IMR-90 (cell line): ENCODE measurements at regions not wholly inside any gene's neighbourhood (a gene's known extent, or its start where the extent isn't known, plus 50 kb on each side); places are given as distances from the start of the nearest gene placed in this dataset.

Experiments used
- ATAC-seq: fragments of 200-7000 bp; cut with Tn5 transposase; 2 replicates; pipeline ENCODE4 v1.9.1; 2020; ENCODE audit warnings: low read depth, mild to moderate bottlenecking, moderate library complexity
- BruUV-seq: library from RNA; stranded (reverse); fragments of 400-500 nt; replicated peaks from 2 replicates; lab custom pipeline; 2021; lab: Mats Ljungman, UMichigan
- CTCF ChIA-PET: fragments of 300-600 bp; formaldehyde crosslinking; extraction: SDS; loops from one replicate; lab custom pipeline; 2021; ENCODE audit warnings: antibody characterized with exemption; lab: Yijun Ruan, JAX
- POLR2A ChIA-PET: fragments of 300-600 bp; sonication (Branson Sonifier 250); formaldehyde crosslinking; loops from one replicate; lab custom pipeline; 2022; ENCODE audit warnings: antibody characterized with exemption; ENCODE audit not compliant: unreplicated experiment; lab: Charles Lee
- DNase-seq: peaks from one replicate; pipeline ENCODE4 v3.0.0; 2013
- H2AFZ ChIP-seq: replicated peaks from 2 replicates; pipeline ENCODE3; 2013; ENCODE audit warnings: low read length, mild to moderate bottlenecking; ENCODE audit not compliant: poor library complexity
- H2AK5ac ChIP-seq: 2 replicates; pipeline ENCODE4 v1.6.1; 2013; ENCODE audit warnings: low read depth, low read length, inconsistent platforms
- H2AK9ac ChIP-seq: replicated peaks from 2 replicates; pipeline ENCODE3; 2013; ENCODE audit warnings: mild to moderate bottlenecking, low read depth, low read length, moderate library complexity; ENCODE audit not compliant: poor library complexity
- H2BK120ac ChIP-seq: 2 replicates; pipeline ENCODE4 v1.6.1; 2013; ENCODE audit warnings: low read depth, low read length, inconsistent platforms
- H2BK15ac ChIP-seq: 3 replicates; pipeline ENCODE4 v1.6.1; 2013; ENCODE audit warnings: low read depth, low read length, inconsistent platforms
- H2BK20ac ChIP-seq: 2 replicates; pipeline ENCODE4 v1.6.1; 2013; ENCODE audit warnings: low read depth, mild to moderate bottlenecking, inconsistent platforms, low read length, moderate library complexity
- H2BK5ac ChIP-seq: 2 replicates; pipeline ENCODE4 v1.6.1; 2013; ENCODE audit warnings: mild to moderate bottlenecking, low read depth, low read length, inconsistent platforms; ENCODE audit not compliant: poor library complexity, severe bottlenecking
- H3K14ac ChIP-seq: replicated peaks from 2 replicates; pipeline ENCODE4 v1.6.1; 2013; ENCODE audit warnings: low read depth, low read length, inconsistent platforms
- H3K18ac ChIP-seq: 2 replicates; pipeline ENCODE4 v1.6.1; 2013; ENCODE audit warnings: low read depth, low read length, control low read depth
- H3K23ac ChIP-seq: 2 replicates; pipeline ENCODE4 v1.6.1; 2013; ENCODE audit warnings: low read depth, low read length, inconsistent platforms
- H3K27ac ChIP-seq: 2 replicates; pipeline ENCODE4 v1.5.1; 2013; ENCODE audit warnings: mild to moderate bottlenecking, control low read depth, low read length; ENCODE audit not compliant: insufficient read depth
- H3K27me3 ChIP-seq: 2 replicates; pipeline ENCODE4 v1.6.1; 2013; ENCODE audit warnings: low read length; ENCODE audit not compliant: control insufficient read depth, insufficient read depth
- H3K36me3 ChIP-seq: 2 replicates; pipeline ENCODE4 v1.6.1; 2013; ENCODE audit warnings: low read length, mixed read lengths; ENCODE audit not compliant: control insufficient read depth, insufficient read depth
- H3K4ac ChIP-seq: 2 replicates; pipeline ENCODE4 v1.6.1; 2013; ENCODE audit warnings: low read depth, low read length, inconsistent platforms
- H3K4me1 ChIP-seq: 2 replicates; pipeline ENCODE4 v1.6.1; 2013; ENCODE audit warnings: low read length, mixed read lengths; ENCODE audit not compliant: control insufficient read depth, insufficient read depth
- H3K4me2 ChIP-seq: 2 replicates; pipeline ENCODE4 v1.6.1; 2013; ENCODE audit warnings: low read depth, mild to moderate bottlenecking, control low read depth, low read length, moderate library complexity
- H3K4me3 ChIP-seq: 2 replicates; pipeline ENCODE4 v1.5.1; 2013; ENCODE audit warnings: low read depth, mild to moderate bottlenecking, control low read depth, low read length, moderate library complexity; ENCODE audit not compliant: insufficient read depth
- H3K56ac ChIP-seq: 2 replicates; pipeline ENCODE4 v1.6.1; 2013; ENCODE audit warnings: low read length, inconsistent platforms; ENCODE audit not compliant: insufficient read depth; ENCODE audit errors: extremely low read depth
- H3K79me1 ChIP-seq, 2 experiments: 2 replicates each; pipeline ENCODE4 v1.6.1; 2013; ENCODE audit warnings: low read length in 2 of 2, inconsistent platforms in 1 of 2, low read depth in 1 of 2
- H3K9ac ChIP-seq: 2 replicates; pipeline ENCODE4 v1.6.1; 2013; ENCODE audit warnings: low read depth, low read length, control low read depth
- H3K9me1 ChIP-seq: 2 replicates; pipeline ENCODE4 v1.6.1; 2013; ENCODE audit warnings: low read length, inconsistent platforms; ENCODE audit not compliant: insufficient read depth
- H3K9me3 ChIP-seq: 2 replicates; pipeline ENCODE4 v1.6.1; 2013; ENCODE audit warnings: low read length; ENCODE audit not compliant: control insufficient read depth, insufficient read depth
- H4K20me1 ChIP-seq: 2 replicates; pipeline ENCODE4 v1.6.1; 2013; ENCODE audit warnings: low read length, inconsistent platforms; ENCODE audit not compliant: insufficient read depth
- H4K5ac ChIP-seq: 2 replicates; pipeline ENCODE4 v1.6.1; 2013; ENCODE audit warnings: mild to moderate bottlenecking, low read depth, low read length, control low read depth
- H4K8ac ChIP-seq, 2 experiments: 2 replicates each; pipeline ENCODE4 v1.6.1; 2013; ENCODE audit warnings: low read depth in 2 of 2, low read length in 2 of 2, control low read depth in 1 of 2, inconsistent platforms in 1 of 2
- H4K91ac ChIP-seq: 2 replicates; pipeline ENCODE4 v1.6.1; 2013; ENCODE audit warnings: low read depth, low read length, inconsistent platforms; ENCODE audit not compliant: insufficient read depth
- BHLHE40 ChIP-seq: fragments of 150-350 bp; IDR thresholded peaks from 2 replicates; pipeline ENCODE4 v1.6.1; 2016; ENCODE audit warnings: mild to moderate bottlenecking, low read depth, low read length
- CEBPB ChIP-seq: IDR thresholded peaks from 2 replicates; pipeline ENCODE4 v1.6.1; 2012; ENCODE audit warnings: low read depth, low read length, improper control_type of control experiment
- FOS ChIP-seq: fragments of 150-350 bp; IDR thresholded peaks from 2 replicates; pipeline ENCODE4 v1.6.1; 2016; ENCODE audit warnings: low read depth, low read length
- NFE2L2 ChIP-seq: fragments of 150-350 bp; IDR thresholded peaks from 2 replicates; pipeline ENCODE4 v1.6.1; 2016; ENCODE audit warnings: low read depth, mild to moderate bottlenecking, low read length
- POLR2A ChIP-seq: IDR thresholded peaks from 2 replicates; pipeline ENCODE4 v1.6.1; 2012; ENCODE audit warnings: mild to moderate bottlenecking, low read depth, low read length
- WGBS, 2 experiments: methylation state at CpG; one replicate each; pipeline versions ENCODE4 v1.1.5 to v1.1.7; 2013; ENCODE audit warnings: missing lambda C conversion rate in 2 of 2; ENCODE audit not compliant: insufficient read length in 1 of 2; ENCODE audit errors: extremely low coverage in 2 of 2; 5-methylcytosine and 5-hydroxymethylcytosine counted together
- dilution Hi-C: fragments of 300-500 bp; cut with HindIII; formaldehyde crosslinking; loops from one replicate; pipeline ENCODE4 v1.14.3; 2018; ENCODE audit warnings: low sequenced_read_pairs; ENCODE audit not compliant: unreplicated experiment
- in situ Hi-C: fragments of 300-500 bp; cut with MboI; formaldehyde crosslinking; loops from 3 replicates; pipeline ENCODE4 v1.14.3; 2019; ENCODE audit warnings: low sequenced_read_pairs, inconsistent platforms, mixed read lengths
- intact Hi-C: fragments of 100-400 bp; cut with micrococcal nuclease; formaldehyde crosslinking; loops from 2 replicates; pipeline ENCODE4 v1.10.0; 2022
- TF ChIP-seq, protein P1 (sequence below): fragments of 150-350 bp; IDR thresholded peaks from 2 replicates; pipeline ENCODE4 v1.6.1; 2016; ENCODE audit warnings: low read depth, mild to moderate bottlenecking, low read length, moderate library complexity, borderline replicate concordance

DNA sequence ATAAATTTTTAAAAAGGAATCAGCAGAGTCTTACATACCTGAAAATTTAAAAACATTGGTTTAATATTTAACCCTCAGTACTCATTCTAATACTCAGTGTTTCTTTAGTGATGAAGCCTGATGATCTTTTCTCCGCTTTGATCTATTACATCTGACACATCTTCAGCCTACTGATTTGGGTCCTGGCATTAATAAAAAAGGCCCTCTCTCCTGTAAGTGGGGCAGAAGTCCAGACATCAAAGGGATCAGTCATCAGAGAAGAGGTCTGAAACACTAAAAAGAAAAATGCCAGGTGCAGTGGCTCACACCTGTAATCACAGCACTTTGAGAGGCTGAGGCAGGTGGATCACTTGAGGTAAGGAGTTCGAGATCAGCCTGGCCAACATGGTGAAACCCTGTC lies 581.1 kb upstream of the LRATD1 start:
- CTCF ChIA-PET = no interaction called here
- no CpG with 5 or more reads among the region's 2 CpGs for WGBS, 2 experiments

More for the DNA sequence above, 581.1 kb upstream of the LRATD1 start:
- H3K4me3 ChIP-seq = no peak overlapping the region
- H3K27me3 ChIP-seq = no peaks in the 10 kb centered on the region
- ATAC-seq (no peak), DNase-seq (no peak)
- no peak overlapping the region for H4K5ac ChIP-seq
- H3K14ac ChIP-seq = no peak overlapping the region
- no peak overlapping the region for H4K91ac ChIP-seq
- no peaks in the 10 kb centered on the region for H3K36me3 ChIP-seq
- 0 out of 2 replicates have a peak, but pooled peaks cover 2% of the 10 kb centered on the region for H3K9me3 ChIP-seq
- H4K20me1 ChIP-seq = no peaks in the 10 kb centered on the region
- H2BK15ac ChIP-seq = no peak overlapping the region
- no peak overlapping the region for H3K18ac ChIP-seq
- no peak for TF ChIP-seq FOS
- no peak for TF ChIP-seq CEBPB
- TF ChIP-seq NFE2L2 = no peak
- no peak for TF ChIP-seq BHLHE40
- TF ChIP-seq POLR2A = no peak
- TF ChIP-seq, protein P1, sequence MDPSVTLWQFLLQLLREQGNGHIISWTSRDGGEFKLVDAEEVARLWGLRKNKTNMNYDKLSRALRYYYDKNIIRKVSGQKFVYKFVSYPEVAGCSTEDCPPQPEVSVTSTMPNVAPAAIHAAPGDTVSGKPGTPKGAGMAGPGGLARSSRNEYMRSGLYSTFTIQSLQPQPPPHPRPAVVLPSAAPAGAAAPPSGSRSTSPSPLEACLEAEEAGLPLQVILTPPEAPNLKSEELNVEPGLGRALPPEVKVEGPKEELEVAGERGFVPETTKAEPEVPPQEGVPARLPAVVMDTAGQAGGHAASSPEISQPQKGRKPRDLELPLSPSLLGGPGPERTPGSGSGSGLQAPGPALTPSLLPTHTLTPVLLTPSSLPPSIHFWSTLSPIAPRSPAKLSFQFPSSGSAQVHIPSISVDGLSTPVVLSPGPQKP = no peak
- intact Hi-C loops (no loop called here), dilution Hi-C loops (no loop called here), in situ Hi-C loops (no loop called here)
- H2BK20ac ChIP-seq = no peak overlapping the region
- no peak overlapping the region for H2BK5ac ChIP-seq
- no peak overlapping the region for H3K9ac ChIP-seq
- no peaks in the 10 kb centered on the region for H3K79me1 ChIP-seq
- no peak overlapping the region for H4K8ac ChIP-seq
- no peak overlapping the region for H2BK120ac ChIP-seq
- H3K56ac ChIP-seq = no peak overlapping the region
- H2AK9ac ChIP-seq = no peak overlapping the region
- H2AFZ ChIP-seq = no peak overlapping the region
- no peak overlapping the region for H3K4ac ChIP-seq
- POLR2A ChIA-PET = no interaction called here
- no peak overlapping the region for H3K27ac ChIP-seq
- H3K4me2 ChIP-seq = no peak overlapping the region
- H3K23ac ChIP-seq = no peak overlapping the region
- BruUV-seq = no TSS peak
- H3K9me1 ChIP-seq = no peaks in the 10 kb centered on the region
- no peak overlapping the region for H2AK5ac ChIP-seq
- H3K4me1 ChIP-seq = no peaks in the 10 kb centered on the region
